Lower lobe of right lung (tissue), 2 donors: ENCODE measurements at regions not wholly inside any gene's neighbourhood (a gene's known extent, or its start where the extent isn't known, plus 50 kb on each side); places are given as distances from the start of the nearest gene placed in this dataset.

Experiments
- ATAC-seq, 2 donors: fragments of 200-7000 bp; cut with Tn5 transposase; one replicate each; pipeline ENCODE4 v1.9.1; 2020 to 2022; ENCODE audit warnings: mild to moderate bottlenecking in 2 of 2, moderate library complexity in 2 of 2
- DNase-seq: peaks from one replicate; pipeline ENCODE4 v3.0.0-alpha.2; 2020
- H3K27ac ChIP-seq: fragments of 200-600 bp; one replicate; pipeline ENCODE4 v1.8.0; 2022
- H3K27me3 ChIP-seq: fragments of 200-600 bp; one replicate; pipeline ENCODE4 v1.8.0; 2022; ENCODE audit warnings: low read depth
- H3K36me3 ChIP-seq: fragments of 200-600 bp; one replicate; pipeline ENCODE4 v1.8.0; 2022; ENCODE audit warnings: mild to moderate bottlenecking
- H3K4me1 ChIP-seq: fragments of 200-600 bp; one replicate; pipeline ENCODE4 v1.8.0; 2022
- H3K4me3 ChIP-seq: fragments of 200-600 bp; one replicate; pipeline ENCODE4 v1.8.0; 2022; ENCODE audit warnings: mild to moderate bottlenecking
- H3K9me3 ChIP-seq: fragments of 200-600 bp; one replicate; pipeline ENCODE4 v1.8.0; 2022
- CTCF ChIP-seq: fragments of 200-600 bp; IDR thresholded peaks from one replicate; pipeline ENCODE4 v1.8.0; 2022; ENCODE audit warnings: antibody characterized with exemption, mild to moderate bottlenecking
- intact Hi-C: fragments of 100-400 bp; cut with DNase I; formaldehyde crosslinking; loops from one replicate; pipeline ENCODE4 v1.11.0; 2022
- donor health status: DM: no; HTN: yes; CAD: no; lungs with severe emphysema.

GRCh38 chr1:30294508-30294907 lies 428.9 kb downstream of the MATN1 start:
- intact Hi-C loops, result no loop called here
- TF ChIP-seq CTCF, result no peak

GRCh38 chr1:30292451-30292850 lies 430.9 kb downstream of the MATN1 start:
- Histone ChIP-seq H3K36me3 (no peaks in the 10 kb centered on the region), H3K27ac (no peak overlapping the region), H3K27me3 (peaks cover 13% of the 10 kb centered on the region), H3K4me3 (no peak overlapping the region), H3K9me3 (no peaks in the 10 kb centered on the region), H3K4me1 (no peaks in the 10 kb centered on the region)
- TF ChIP-seq CTCF, result no peak
- ATAC-seq (no peak), DNase-seq (no peak)
- intact Hi-C loops, result no loop called here

More at GRCh38 chr1:30294508-30294907, 428.9 kb downstream of the MATN1 start:
- H3K4me3 ChIP-seq, result no peak overlapping the region
- H3K4me1 ChIP-seq, result no peaks in the 10 kb centered on the region
- ATAC-seq (no peak), DNase-seq (no peak)
- no peaks in the 10 kb centered on the region for H3K36me3 ChIP-seq
- no peak overlapping the region for H3K27ac ChIP-seq
- peaks cover 15% of the 10 kb centered on the region for H3K27me3 ChIP-seq
- no peaks in the 10 kb centered on the region for H3K9me3 ChIP-seq

GRCh38 chr1:30291526-30291925 lies 431.9 kb downstream of the MATN1 start:
- no peak overlapping the region for H3K27ac ChIP-seq
- ATAC-seq (no peak), DNase-seq (no peak)
- no peak for TF ChIP-seq CTCF
- H3K4me3 ChIP-seq, result no peak overlapping the region
- intact Hi-C loops, result no loop called here
- H3K27me3 ChIP-seq, result peaks cover 13% of the 10 kb centered on the region
- H3K9me3 ChIP-seq, result no peaks in the 10 kb centered on the region
- H3K36me3 ChIP-seq, result no peaks in the 10 kb centered on the region
- no peaks in the 10 kb centered on the region for H3K4me1 ChIP-seq

- H3K27me3 ChIP-seq, result peaks cover 9% of the 10 kb centered on the region
- no peak for TF ChIP-seq CTCF
- no peaks in the 10 kb centered on the region for H3K36me3 ChIP-seq
- no peak for ATAC-seq
- H3K27ac ChIP-seq, result no peak overlapping the region
- no peaks in the 10 kb centered on the region for H3K9me3 ChIP-seq
- intact Hi-C loops, result no loop called here
- H3K4me1 ChIP-seq, result no peaks in the 10 kb centered on the region
- DNase-seq, result no peak
- no peak overlapping the region for H3K4me3 ChIP-seq
Observed at GRCh38 chr1:30290581-30290980, 432.8 kb downstream of the MATN1 start.

- no peak overlapping the region for H3K27ac ChIP-seq
- DNase-seq (no peak), ATAC-seq (no peak)
- intact Hi-C loops, result no loop called here
- peaks cover 7% of the 10 kb centered on the region for H3K27me3 ChIP-seq
- H3K9me3 ChIP-seq, result no peaks in the 10 kb centered on the region
- no peak overlapping the region for H3K4me3 ChIP-seq
- no peaks in the 10 kb centered on the region for H3K4me1 ChIP-seq
- H3K36me3 ChIP-seq, result no peaks in the 10 kb centered on the region
- no peak for TF ChIP-seq CTCF
Observed at GRCh38 chr1:30287976-30288375, 435.4 kb downstream of the MATN1 start.
